ENCODE measurements at regions not wholly inside any gene's neighbourhood (a gene's known extent, or its start where the extent isn't known, plus 50 kb on each side); places are given as distances from the start of the nearest gene placed in this dataset.

DNA sequence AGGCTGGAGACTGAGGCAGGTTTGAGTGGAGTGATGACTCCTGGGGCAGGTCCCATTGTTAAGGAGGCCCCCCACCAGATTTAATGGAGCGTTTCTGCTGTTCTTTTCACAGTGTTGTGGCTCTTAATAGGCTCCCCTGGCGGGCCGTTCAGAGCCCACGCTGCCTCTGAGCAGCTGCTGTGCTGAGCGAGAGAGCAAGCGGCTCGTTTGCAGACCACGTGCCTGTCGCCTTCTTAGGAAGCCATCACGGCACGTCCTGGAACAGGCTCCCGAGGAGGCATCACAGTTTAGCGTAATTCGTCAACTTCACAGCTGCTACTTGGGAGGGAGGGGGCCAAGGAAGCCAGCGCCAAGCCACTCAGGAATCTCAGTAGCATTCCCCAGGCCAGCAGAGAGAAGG is 70.5 kb upstream of the CTTNBP2NL start:
- Histone ChIP-seq H3K36me3 (ENCODE audit: control insufficient read depth in 1 of 2, insufficient read depth in 2 of 2, low read length in 1 of 2) (no peaks in the 10 kb centered on the region), H3K4me3 (ENCODE audit: low read length in 2 of 2) (no peak overlapping the region), H3K4me1 (ENCODE audit: control insufficient read depth in 1 of 2, insufficient read depth in 2 of 2, low read length in 2 of 2) (no peaks in the 10 kb centered on the region), H3K9me3 (ENCODE audit: control insufficient read depth, low read length) (no peaks in the 10 kb centered on the region), H3K27ac (ENCODE audit: low read depth in 1 of 2, low read length in 2 of 2) (no peak overlapping the region), H3K27me3 (ENCODE audit: control insufficient read depth in 1 of 2, insufficient read depth in 2 of 2, low read length in 1 of 2) (no peaks in the 10 kb centered on the region)
- WGBS, 2 donors = 2 to 10% methylated on average over 15 of the region's 15 CpGs
- DNase-seq = no peak
- intact Hi-C loops (cut with DNase I) = no loop called here
- ATAC-seq (ENCODE audit: low FRiP score) = no peak

DNA sequence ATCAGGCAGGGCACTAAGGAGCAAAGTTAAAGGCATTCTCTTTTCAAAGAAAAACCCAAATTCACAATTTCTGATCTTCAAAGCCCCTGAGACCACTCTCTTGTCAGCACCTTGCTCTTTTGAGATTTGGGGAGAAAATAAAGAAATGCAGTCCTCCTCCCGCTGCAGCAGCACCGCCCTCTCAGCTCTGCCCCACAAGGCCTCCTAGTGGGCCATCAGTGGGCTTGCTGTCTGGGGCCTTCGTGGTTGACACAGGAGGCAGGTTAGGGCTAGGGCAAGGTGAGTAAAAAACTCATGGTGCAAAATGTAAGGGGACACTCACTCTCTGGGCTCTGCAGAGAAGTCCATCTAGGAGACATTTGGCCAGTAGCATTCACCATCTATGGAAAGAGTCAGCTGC is 67.4 kb upstream of the CTTNBP2NL start:
- no peaks in the 10 kb centered on the region for H3K9me3 ChIP-seq (ENCODE audit: control insufficient read depth, low read length)
- H3K4me1 ChIP-seq (ENCODE audit: control insufficient read depth in 1 of 2, insufficient read depth in 2 of 2, low read length in 2 of 2) = no peaks in the 10 kb centered on the region
- no peak overlapping the region for H3K27ac ChIP-seq (ENCODE audit: low read depth in 1 of 2, low read length in 2 of 2)
- ATAC-seq (ENCODE audit: low FRiP score) = no peak
- no peaks in the 10 kb centered on the region for H3K27me3 ChIP-seq (ENCODE audit: control insufficient read depth in 1 of 2, insufficient read depth in 2 of 2, low read length in 1 of 2)
- no peak for DNase-seq
- 78 to 81% methylated on average over 3 of the region's 3 CpGs for WGBS, 2 donors
- no peaks in the 10 kb centered on the region for H3K36me3 ChIP-seq (ENCODE audit: control insufficient read depth in 1 of 2, insufficient read depth in 2 of 2, low read length in 1 of 2)
- intact Hi-C loops (cut with DNase I) = no loop called here
- no peak overlapping the region for H3K4me3 ChIP-seq (ENCODE audit: low read length in 2 of 2)

DNA sequence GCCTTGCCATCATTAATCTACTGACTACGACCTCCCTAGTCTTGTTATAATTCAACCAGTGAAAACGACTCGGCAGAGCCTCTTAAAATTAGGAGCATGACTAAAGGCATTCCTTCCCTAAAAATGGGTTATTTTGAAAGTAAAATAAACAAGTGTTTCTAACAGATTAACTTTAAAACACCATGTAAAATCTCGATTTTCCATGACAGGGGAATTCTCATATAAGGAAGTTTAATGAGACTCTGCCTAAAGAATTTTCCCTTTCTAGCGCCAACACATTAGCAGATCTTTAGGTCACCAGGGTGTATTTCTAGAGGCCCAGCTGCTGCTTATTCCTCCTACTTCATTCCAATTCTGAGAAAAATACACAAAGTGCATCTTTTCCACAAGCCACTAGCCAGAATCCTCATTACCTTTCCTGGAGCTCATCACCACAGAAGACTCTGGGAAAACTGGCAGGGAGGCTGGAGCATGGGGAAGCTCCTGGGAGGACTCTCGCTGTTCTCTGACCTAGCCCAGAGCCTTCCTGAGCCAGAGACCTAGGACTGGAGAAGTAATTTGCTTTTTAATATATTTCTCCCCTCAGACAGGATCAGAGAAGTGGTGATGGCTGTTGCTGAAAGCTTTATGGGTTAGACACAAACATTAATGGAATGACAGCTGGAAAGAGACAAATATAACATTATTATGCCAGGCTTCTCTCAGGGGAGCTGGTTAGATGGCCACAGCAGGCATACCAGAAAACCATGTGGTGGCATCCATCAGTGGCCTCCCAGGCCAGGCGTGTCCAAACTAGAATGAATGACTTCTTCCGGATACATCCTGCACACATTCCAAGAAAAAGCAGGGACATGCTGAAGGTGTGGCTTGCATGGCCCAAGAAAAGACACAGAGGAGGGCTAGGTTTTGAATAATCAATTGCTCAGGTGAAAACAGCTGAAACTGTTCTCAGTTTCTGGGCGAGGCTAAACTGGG is 63.6 kb upstream of the CTTNBP2NL start:
- no peaks in the 10 kb centered on the region for H3K4me1 ChIP-seq (ENCODE audit: control insufficient read depth in 1 of 2, insufficient read depth in 2 of 2, low read length in 2 of 2)
- H3K9me3 ChIP-seq (ENCODE audit: control insufficient read depth, low read length) = no peaks in the 10 kb centered on the region
- intact Hi-C loops (cut with DNase I) = no loop called here
- DNase-seq (no peak), ATAC-seq (ENCODE audit: low FRiP score) (no peak)
- H3K27ac ChIP-seq (ENCODE audit: low read depth in 1 of 2, low read length in 2 of 2) = no peak overlapping the region
- H3K4me3 ChIP-seq (ENCODE audit: low read length in 2 of 2) = no peak overlapping the region
- no peaks in the 10 kb centered on the region for H3K36me3 ChIP-seq (ENCODE audit: control insufficient read depth in 1 of 2, insufficient read depth in 2 of 2, low read length in 1 of 2)
- WGBS, 2 donors = 30 to 44% methylated on average over 9 of the region's 9 CpGs
- no peaks in the 10 kb centered on the region for H3K27me3 ChIP-seq (ENCODE audit: control insufficient read depth in 1 of 2, insufficient read depth in 2 of 2, low read length in 1 of 2)

GRCh38 chr1:112335351-112335750 is 60.7 kb upstream of the CTTNBP2NL start:
- Histone ChIP-seq H3K36me3 (ENCODE audit: control insufficient read depth in 1 of 2, insufficient read depth in 2 of 2, low read length in 1 of 2) (no peaks in the 10 kb centered on the region), H3K27me3 (ENCODE audit: control insufficient read depth in 1 of 2, insufficient read depth in 2 of 2, low read length in 1 of 2) (no peaks in the 10 kb centered on the region), H3K4me1 (ENCODE audit: control insufficient read depth in 1 of 2, insufficient read depth in 2 of 2, low read length in 2 of 2) (no peaks in the 10 kb centered on the region), H3K9me3 (ENCODE audit: control insufficient read depth, low read length) (no peaks in the 10 kb centered on the region), H3K27ac (ENCODE audit: low read depth in 1 of 2, low read length in 2 of 2) (no peak overlapping the region), H3K4me3 (ENCODE audit: low read length in 2 of 2) (no peak overlapping the region)
- ATAC-seq (ENCODE audit: low FRiP score) (no peak), DNase-seq (no peak)
- WGBS, 2 donors = 81 to 84% methylated on average over 3 of the region's 3 CpGs
- intact Hi-C loops (cut with DNase I) = no loop called here

DNA sequence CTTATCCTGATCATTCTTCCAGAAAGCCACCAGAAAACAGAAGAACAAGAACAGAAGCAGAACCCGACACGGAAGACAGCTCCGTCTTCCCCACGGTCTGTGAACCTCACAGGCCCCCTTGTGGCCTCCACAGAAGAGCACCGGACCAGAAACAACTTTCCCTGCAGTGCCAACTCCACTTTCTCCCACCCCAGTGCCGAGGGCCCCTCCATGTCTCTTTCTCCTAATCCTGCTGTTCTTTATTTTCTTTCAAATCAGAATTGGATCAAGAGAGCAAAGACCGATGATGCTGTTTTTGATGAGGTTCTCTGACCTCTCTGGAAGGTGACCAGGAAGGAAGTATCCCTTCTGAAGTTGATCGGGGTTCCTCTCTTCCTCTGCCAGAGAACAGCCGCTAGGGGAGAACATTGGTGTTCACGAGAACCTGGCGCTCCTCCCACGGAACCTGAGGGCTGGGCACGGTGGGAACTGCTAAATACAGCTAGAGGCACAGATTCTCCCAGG is 58.9 kb upstream of the CTTNBP2NL start:
- Histone ChIP-seq H3K4me3 (ENCODE audit: low read length in 2 of 2) (no peak overlapping the region), H3K4me1 (ENCODE audit: control insufficient read depth in 1 of 2, insufficient read depth in 2 of 2, low read length in 2 of 2) (no peaks in the 10 kb centered on the region), H3K9me3 (ENCODE audit: control insufficient read depth, low read length) (no peaks in the 10 kb centered on the region), H3K27me3 (ENCODE audit: control insufficient read depth in 1 of 2, insufficient read depth in 2 of 2, low read length in 1 of 2) (no peaks in the 10 kb centered on the region), H3K27ac (ENCODE audit: low read depth in 1 of 2, low read length in 2 of 2) (no peak overlapping the region), H3K36me3 (ENCODE audit: control insufficient read depth in 1 of 2, insufficient read depth in 2 of 2, low read length in 1 of 2) (no peaks in the 10 kb centered on the region)
- ATAC-seq (ENCODE audit: low FRiP score) (peak; percentile 76), DNase-seq (peak in 1 of 2 donors; percentile 58)
- 45 to 47% methylated on average over 13 of the region's 13 CpGs for WGBS, 2 donors
- intact Hi-C loops (cut with DNase I) = no loop called here

DNA sequence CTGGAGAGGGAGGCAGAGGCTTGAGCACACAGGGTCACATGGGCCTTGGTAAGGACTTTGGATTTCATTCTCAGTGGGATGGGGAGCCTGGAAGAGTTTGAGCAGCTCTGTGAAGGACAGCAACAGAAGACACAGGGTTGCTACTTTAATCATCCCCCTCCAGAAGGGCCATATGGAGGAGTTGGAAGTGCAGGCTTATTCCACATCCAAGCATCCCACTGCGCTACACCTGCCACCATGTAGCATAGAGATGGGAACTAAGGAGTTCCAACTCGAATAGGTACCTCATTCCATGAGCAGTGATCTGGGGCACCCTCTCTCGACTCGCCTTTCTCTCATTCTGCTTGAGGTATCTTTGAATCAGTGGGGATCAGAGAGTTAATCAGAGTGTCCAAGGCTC is 54.0 kb upstream of the CTTNBP2NL start:
- no peak for DNase-seq
- ATAC-seq (ENCODE audit: low FRiP score) = no peak
- Histone ChIP-seq H3K27me3 (ENCODE audit: control insufficient read depth in 1 of 2, insufficient read depth in 2 of 2, low read length in 1 of 2) (no peaks in the 10 kb centered on the region), H3K9me3 (ENCODE audit: control insufficient read depth, low read length) (no peaks in the 10 kb centered on the region), H3K4me1 (ENCODE audit: control insufficient read depth in 1 of 2, insufficient read depth in 2 of 2, low read length in 2 of 2) (no peaks in the 10 kb centered on the region), H3K27ac (ENCODE audit: low read depth in 1 of 2, low read length in 2 of 2) (no peak overlapping the region), H3K4me3 (ENCODE audit: low read length in 2 of 2) (no peak overlapping the region), H3K36me3 (ENCODE audit: control insufficient read depth in 1 of 2, insufficient read depth in 2 of 2, low read length in 1 of 2) (no peaks in the 10 kb centered on the region)
- 89 to 91% methylated on average over 4 of the region's 4 CpGs for WGBS, 2 donors
- intact Hi-C loops (cut with DNase I) = no loop called here

DNA sequence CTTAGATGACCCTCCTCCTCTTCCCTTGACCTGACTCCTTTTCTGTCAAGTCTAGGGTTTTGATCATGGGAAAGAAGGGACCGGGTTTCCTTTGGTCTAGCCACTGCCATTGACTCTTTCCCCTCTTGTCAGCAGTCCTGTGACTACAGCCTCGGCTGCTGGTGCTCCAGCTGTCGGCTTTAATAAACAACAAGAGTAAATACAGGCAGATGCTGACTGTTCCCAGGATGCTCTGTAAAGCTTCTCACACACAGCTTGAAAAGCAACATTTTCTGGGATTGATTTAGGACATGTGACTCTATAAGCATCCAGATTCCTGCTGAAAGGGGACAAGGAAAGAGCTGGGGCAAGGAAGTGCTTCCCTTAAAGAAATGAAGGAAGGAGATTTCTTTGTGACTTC is 53.5 kb upstream of the CTTNBP2NL start:
- ATAC-seq (ENCODE audit: low FRiP score) (no peak), DNase-seq (no peak)
- WGBS, 2 donors = 24 to 28% methylated on average over 3 of the region's 3 CpGs
- Histone ChIP-seq H3K4me1 (ENCODE audit: control insufficient read depth in 1 of 2, insufficient read depth in 2 of 2, low read length in 2 of 2) (no peaks in the 10 kb centered on the region), H3K4me3 (ENCODE audit: low read length in 2 of 2) (no peak overlapping the region), H3K27me3 (ENCODE audit: control insufficient read depth in 1 of 2, insufficient read depth in 2 of 2, low read length in 1 of 2) (no peaks in the 10 kb centered on the region), H3K36me3 (ENCODE audit: control insufficient read depth in 1 of 2, insufficient read depth in 2 of 2, low read length in 1 of 2) (no peaks in the 10 kb centered on the region), H3K27ac (ENCODE audit: low read depth in 1 of 2, low read length in 2 of 2) (no peak overlapping the region), H3K9me3 (ENCODE audit: control insufficient read depth, low read length) (no peaks in the 10 kb centered on the region)
- intact Hi-C loops (cut with DNase I) = no loop called here

DNA sequence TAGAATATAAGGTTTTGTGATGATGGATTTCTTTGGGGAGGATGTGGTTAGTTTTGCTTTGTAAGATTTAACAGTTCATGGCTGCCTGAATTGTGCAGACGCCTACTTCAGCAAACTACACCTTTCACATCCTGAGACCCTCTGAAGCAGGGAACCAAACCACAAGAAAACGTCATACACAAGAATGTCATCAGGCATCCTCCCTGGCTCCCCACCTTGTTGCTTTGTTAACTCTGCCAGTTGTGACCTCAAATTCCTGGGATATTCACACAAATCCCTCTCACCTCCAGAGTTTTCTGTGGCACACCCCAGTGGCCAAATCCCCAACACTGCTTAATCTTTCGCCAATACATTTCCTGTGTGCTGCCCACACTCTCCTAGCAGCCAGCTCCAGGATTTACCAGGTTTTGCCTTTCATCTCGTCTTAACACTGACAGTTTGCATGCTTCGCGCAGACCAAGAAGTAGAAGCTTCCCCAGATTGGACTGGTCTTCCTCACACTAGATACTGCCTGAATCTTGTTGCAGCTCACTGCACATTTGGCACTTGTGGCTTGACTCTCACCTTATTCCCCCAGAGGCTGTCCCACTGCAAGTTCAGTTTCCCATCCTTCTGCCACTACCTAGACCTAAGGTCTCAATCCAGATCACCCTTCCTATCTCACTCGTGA is 51.1 kb upstream of the CTTNBP2NL start:
- Histone ChIP-seq H3K36me3 (ENCODE audit: control insufficient read depth in 1 of 2, insufficient read depth in 2 of 2, low read length in 1 of 2) (no peaks in the 10 kb centered on the region), H3K4me1 (ENCODE audit: control insufficient read depth in 1 of 2, insufficient read depth in 2 of 2, low read length in 2 of 2) (no peaks in the 10 kb centered on the region), H3K27ac (ENCODE audit: low read depth in 1 of 2, low read length in 2 of 2) (no peak overlapping the region), H3K4me3 (ENCODE audit: low read length in 2 of 2) (no peak overlapping the region), H3K27me3 (ENCODE audit: control insufficient read depth in 1 of 2, insufficient read depth in 2 of 2, low read length in 1 of 2) (no peaks in the 10 kb centered on the region), H3K9me3 (ENCODE audit: control insufficient read depth, low read length) (no peaks in the 10 kb centered on the region)
- DNase-seq (no peak), ATAC-seq (ENCODE audit: low FRiP score) (no peak)
- intact Hi-C loops (cut with DNase I) = no loop called here
- 56 to 61% methylated on average over 7 of the region's 7 CpGs for WGBS, 2 donors

Measured in aorta (tissue), 5 donors.